Fibroblast of skin of right biceps (primary cell): ENCODE measurements at regions not wholly inside any gene's neighbourhood (a gene's known extent, or its start where the extent isn't known, plus 50 kb on each side); places are given as distances from the start of the nearest gene placed in this dataset.
"Not testable (repeated sequence)": the region's sequence is repeated elsewhere in the genome, so short reads cannot be mapped to it uniquely, and the experiment has no call there.

ENCODE experiments used
- DNase-seq: peaks from one replicate; pipeline ENCODE4 v3.0.0-alpha.2; 2013

- no peak for DNase-seq
Observed at GRCh38 chr5:128800377-128800776, 164.9 kb upstream of the SLC27A6 start.

GRCh38 chr5:128813317-128814070, 151.8 kb upstream of the SLC27A6 start:
- DNase-seq, result no peak

GRCh38 chr5:128815201-128815600, 150.1 kb upstream of the SLC27A6 start:
- DNase-seq, result no peak

GRCh38 chr5:128825826-128826225, 139.5 kb upstream of the SLC27A6 start:
- peak; percentile 61 for DNase-seq

- DNase-seq, result peak; percentile 73
Observed at GRCh38 chr5:128826275-128826674, 139.0 kb upstream of the SLC27A6 start.

- no peak for DNase-seq
Observed at GRCh38 chr5:128836571-128836970, 128.7 kb upstream of the SLC27A6 start.

- no peak for DNase-seq
Observed at GRCh38 chr5:128838623-128839022, 126.7 kb upstream of the SLC27A6 start.

- no peak for DNase-seq
Observed at GRCh38 chr5:128842241-128842640, 123.0 kb upstream of the SLC27A6 start.

- DNase-seq, result peak; percentile 28
Observed at GRCh38 chr5:128844354-128844923, 120.8 kb upstream of the SLC27A6 start.

- DNase-seq, result no peak
Observed at GRCh38 chr5:128850049-128850448, 115.2 kb upstream of the SLC27A6 start.

GRCh38 chr5:128854931-128855330, 110.4 kb upstream of the SLC27A6 start:
- DNase-seq, result no peak

GRCh38 chr5:128857076-128857677, 108.1 kb upstream of the SLC27A6 start:
- DNase-seq, result no peak

- DNase-seq, result no peak
Observed at GRCh38 chr5:128858995-128859394, 106.3 kb upstream of the SLC27A6 start.

GRCh38 chr5:128861155-128861554, 104.1 kb upstream of the SLC27A6 start:
- not testable (repeated sequence) for DNase-seq

GRCh38 chr5:128869970-128870369, 95.3 kb upstream of the SLC27A6 start:
- no peak for DNase-seq

- DNase-seq, result peak; percentile 12
Observed at GRCh38 chr5:128870373-128870772, 94.9 kb upstream of the SLC27A6 start.

- DNase-seq, result no peak
Observed at GRCh38 chr5:128870923-128871322, 94.4 kb upstream of the SLC27A6 start.

GRCh38 chr5:128876569-128877382, 88.5 kb upstream of the SLC27A6 start:
- DNase-seq, result no peak

GRCh38 chr5:128877476-128877875, 87.8 kb upstream of the SLC27A6 start:
- no peak for DNase-seq

GRCh38 chr5:128881502-128882018, 83.7 kb upstream of the SLC27A6 start:
- DNase-seq, result no peak

GRCh38 chr5:128885649-128886255, 79.5 kb upstream of the SLC27A6 start:
- DNase-seq, result no peak

GRCh38 chr5:128895122-128895521, 70.2 kb upstream of the SLC27A6 start:
- no peak for DNase-seq

GRCh38 chr5:128896675-128897074, 68.6 kb upstream of the SLC27A6 start:
- DNase-seq, result no peak
